ENCODE measurements at regions not wholly inside any gene's neighbourhood (a gene's known extent, or its start where the extent isn't known, plus 50 kb on each side); places are given as distances from the start of the nearest gene placed in this dataset.

DNA sequence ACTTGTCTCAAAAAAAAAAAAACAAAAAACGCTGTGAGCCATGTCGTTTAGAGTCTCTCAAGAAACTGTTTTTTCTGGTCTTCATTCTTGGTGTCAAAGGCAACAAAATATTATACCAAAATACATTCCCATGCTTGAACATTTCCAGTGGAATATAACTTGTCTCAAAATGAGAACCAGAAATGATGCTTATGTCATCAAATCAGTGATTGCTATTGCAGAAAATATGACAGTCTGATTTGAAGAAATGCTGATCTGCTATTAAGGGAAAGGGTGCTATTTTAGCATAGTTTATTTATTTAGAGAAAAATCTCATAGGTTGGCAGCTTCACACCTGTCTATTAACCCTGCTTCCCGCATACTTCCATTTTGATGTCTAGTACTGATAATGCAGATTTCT lies 82.4 kb upstream of the ACSL3 start:
- BruUV-seq (replicated peaks) = no TSS peak
- no peak for DNase-seq
- Mint-ChIP-seq H3K27ac (ENCODE audit: unreplicated experiment) (no peak overlapping the region), H3K9me3 (ENCODE audit: low read depth, unreplicated experiment) (no peaks in the 10 kb centered on the region), H3K36me3 (ENCODE audit: insufficient read depth, unreplicated experiment) (no peaks in the 10 kb centered on the region), H3K4me3 (ENCODE audit: low read depth, unreplicated experiment) (no peak overlapping the region), H3K27me3 (ENCODE audit: unreplicated experiment) (no peaks in the 10 kb centered on the region), H3K4me1 (ENCODE audit: low read depth, unreplicated experiment) (no peaks in the 10 kb centered on the region)
- CTCF ChIA-PET = interaction anchor here (0.6 kb wide), 1 partner anchor 1425 kb away, joined by 3 read pairs; no protein-coding TSS in a partner anchor
- intact Hi-C loops (cut with micrococcal nuclease; ENCODE audit: unreplicated experiment) = no loop called here
- TF ChIP-seq, protein P1, sequence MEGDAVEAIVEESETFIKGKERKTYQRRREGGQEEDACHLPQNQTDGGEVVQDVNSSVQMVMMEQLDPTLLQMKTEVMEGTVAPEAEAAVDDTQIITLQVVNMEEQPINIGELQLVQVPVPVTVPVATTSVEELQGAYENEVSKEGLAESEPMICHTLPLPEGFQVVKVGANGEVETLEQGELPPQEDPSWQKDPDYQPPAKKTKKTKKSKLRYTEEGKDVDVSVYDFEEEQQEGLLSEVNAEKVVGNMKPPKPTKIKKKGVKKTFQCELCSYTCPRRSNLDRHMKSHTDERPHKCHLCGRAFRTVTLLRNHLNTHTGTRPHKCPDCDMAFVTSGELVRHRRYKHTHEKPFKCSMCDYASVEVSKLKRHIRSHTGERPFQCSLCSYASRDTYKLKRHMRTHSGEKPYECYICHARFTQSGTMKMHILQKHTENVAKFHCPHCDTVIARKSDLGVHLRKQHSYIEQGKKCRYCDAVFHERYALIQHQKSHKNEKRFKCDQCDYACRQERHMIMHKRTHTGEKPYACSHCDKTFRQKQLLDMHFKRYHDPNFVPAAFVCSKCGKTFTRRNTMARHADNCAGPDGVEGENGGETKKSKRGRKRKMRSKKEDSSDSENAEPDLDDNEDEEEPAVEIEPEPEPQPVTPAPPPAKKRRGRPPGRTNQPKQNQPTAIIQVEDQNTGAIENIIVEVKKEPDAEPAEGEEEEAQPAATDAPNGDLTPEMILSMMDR (IDR thresholded peaks at IDR 0.05; ENCODE audit: unreplicated experiment) = no peak

DNA sequence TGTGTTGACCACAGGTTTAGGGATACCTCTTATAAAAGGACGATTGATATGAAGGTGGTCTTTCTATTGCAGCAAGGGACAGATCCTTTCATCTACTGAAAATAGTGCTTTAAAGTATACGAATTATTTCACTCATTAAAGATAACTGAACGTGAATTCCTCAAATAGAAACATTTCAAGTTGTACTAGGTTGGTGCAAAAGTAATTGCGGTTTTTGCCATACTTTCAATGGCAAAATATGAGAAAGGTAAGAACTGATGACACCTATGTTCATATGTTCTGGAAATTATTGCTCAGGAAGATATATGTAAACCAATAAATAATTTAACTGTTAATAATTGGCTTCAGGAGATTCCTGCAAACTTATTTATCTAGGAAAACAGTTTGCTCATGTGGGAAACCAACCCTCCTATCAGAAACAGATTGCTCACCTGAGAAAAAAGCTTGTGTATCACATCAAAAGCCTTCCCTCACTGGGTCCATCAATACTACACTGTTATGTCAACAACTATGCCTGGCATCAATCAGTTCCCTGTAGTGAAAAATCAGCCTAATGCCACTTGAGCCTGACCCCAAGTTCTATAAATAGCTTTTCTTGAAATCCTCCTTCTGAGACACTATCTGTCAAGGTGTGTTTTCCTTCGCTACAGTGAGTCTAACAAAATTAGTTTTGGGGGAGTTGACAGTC lies 81.5 kb upstream of the ACSL3 start:
- Mint-ChIP-seq H3K36me3 (ENCODE audit: insufficient read depth, unreplicated experiment) (no peaks in the 10 kb centered on the region), H3K27me3 (ENCODE audit: unreplicated experiment) (no peaks in the 10 kb centered on the region), H3K4me1 (ENCODE audit: low read depth, unreplicated experiment) (no peaks in the 10 kb centered on the region), H3K9me3 (ENCODE audit: low read depth, unreplicated experiment) (no peaks in the 10 kb centered on the region), H3K27ac (ENCODE audit: unreplicated experiment) (no peak overlapping the region), H3K4me3 (ENCODE audit: low read depth, unreplicated experiment) (no peak overlapping the region)
- CTCF ChIA-PET = no interaction called here
- intact Hi-C loops (cut with micrococcal nuclease; ENCODE audit: unreplicated experiment) = no loop called here
- no TSS peak for BruUV-seq (replicated peaks)
- DNase-seq = no peak
- TF ChIP-seq, protein P1 (IDR thresholded peaks at IDR 0.05; ENCODE audit: unreplicated experiment) = no peak

DNA sequence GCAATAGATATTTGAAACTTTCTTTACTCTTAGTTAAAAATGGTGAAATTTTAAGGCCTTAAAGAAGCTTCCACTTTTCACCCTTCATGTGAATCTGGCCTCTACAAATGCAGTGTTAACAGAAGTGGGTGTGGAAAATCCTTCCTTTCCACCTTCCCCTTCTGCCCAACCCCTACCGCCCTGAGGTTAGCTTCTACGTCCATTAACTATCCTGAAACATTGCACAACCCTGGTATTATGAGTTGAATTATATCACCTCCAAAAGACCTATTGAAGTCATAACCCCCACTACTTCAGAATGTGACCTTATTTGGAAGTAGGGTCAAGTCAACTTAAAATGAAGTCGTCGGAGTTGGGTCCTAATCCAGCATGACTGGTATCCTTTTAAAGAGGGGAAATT lies 80.8 kb upstream of the ACSL3 start:
- H3K27me3 Mint-ChIP-seq (ENCODE audit: unreplicated experiment) = no peaks in the 10 kb centered on the region
- H3K4me1 Mint-ChIP-seq (ENCODE audit: low read depth, unreplicated experiment) = no peaks in the 10 kb centered on the region
- no TSS peak for BruUV-seq (replicated peaks)
- H3K9me3 Mint-ChIP-seq (ENCODE audit: low read depth, unreplicated experiment) = no peaks in the 10 kb centered on the region
- CTCF ChIA-PET = no interaction called here
- TF ChIP-seq, protein P1 (IDR thresholded peaks at IDR 0.05; ENCODE audit: unreplicated experiment) = no peak
- H3K4me3 Mint-ChIP-seq (ENCODE audit: low read depth, unreplicated experiment) = no peak overlapping the region
- DNase-seq = no peak
- no peak overlapping the region for H3K27ac Mint-ChIP-seq (ENCODE audit: unreplicated experiment)
- no peaks in the 10 kb centered on the region for H3K36me3 Mint-ChIP-seq (ENCODE audit: insufficient read depth, unreplicated experiment)
- intact Hi-C loops (cut with micrococcal nuclease; ENCODE audit: unreplicated experiment) = no loop called here

DNA sequence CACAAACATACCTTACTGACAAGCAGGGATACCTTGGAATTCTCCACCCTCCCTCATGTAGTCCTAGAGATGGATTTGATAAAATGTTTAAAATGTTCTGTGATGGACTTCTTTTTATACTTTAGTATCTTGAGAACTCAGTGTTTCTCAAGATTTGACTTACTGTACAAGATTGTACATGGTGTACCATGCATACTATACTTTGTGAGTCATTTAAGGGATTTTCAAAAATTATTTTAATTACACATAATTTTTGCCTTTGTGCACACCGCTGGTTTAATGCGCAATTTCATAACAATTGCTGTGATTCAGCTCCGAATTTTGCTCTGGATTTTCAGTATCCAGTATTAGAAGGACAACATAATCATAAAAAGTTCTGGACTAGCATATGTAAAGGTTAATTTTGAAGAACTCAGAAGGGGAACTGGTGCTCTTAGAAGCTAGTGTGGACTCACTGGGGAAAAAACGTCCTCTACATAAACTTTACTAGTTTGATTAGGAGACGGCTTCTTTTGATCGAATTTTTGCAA lies 78.6 kb upstream of the ACSL3 start:
- intact Hi-C loops (cut with micrococcal nuclease; ENCODE audit: unreplicated experiment) = no loop called here

More for the DNA sequence above, 78.6 kb upstream of the ACSL3 start:
- Mint-ChIP-seq H3K9me3 (ENCODE audit: low read depth, unreplicated experiment) (no peaks in the 10 kb centered on the region), H3K27ac (ENCODE audit: unreplicated experiment) (no peak overlapping the region), H3K4me3 (ENCODE audit: low read depth, unreplicated experiment) (no peak overlapping the region), H3K36me3 (ENCODE audit: insufficient read depth, unreplicated experiment) (no peaks in the 10 kb centered on the region), H3K4me1 (ENCODE audit: low read depth, unreplicated experiment) (no peaks in the 10 kb centered on the region), H3K27me3 (ENCODE audit: unreplicated experiment) (no peaks in the 10 kb centered on the region)
- TF ChIP-seq, protein P1 (IDR thresholded peaks at IDR 0.05; ENCODE audit: unreplicated experiment) = no peak
- no TSS peak for BruUV-seq (replicated peaks)
- CTCF ChIA-PET = no interaction called here
- no peak for DNase-seq
